NT2/D1 (cell line): ENCODE measurements at regions not wholly inside any gene's neighbourhood (a gene's known extent, or its start where the extent isn't known, plus 50 kb on each side); places are given as distances from the start of the nearest gene placed in this dataset.

ENCODE experiments used
- SUZ12 ChIP-seq: IDR thresholded peaks from 2 replicates; pipeline ENCODE4 v1.6.1; 2011; ENCODE audit not compliant: insufficient read length, insufficient read depth; ENCODE audit errors: extremely low read depth
- YY1 ChIP-seq: IDR thresholded peaks from 2 replicates; pipeline ENCODE4 v1.6.1; 2011; ENCODE audit not compliant: insufficient read length, insufficient read depth

GRCh38 chr21:38900499-38900898, 94.8 kb downstream of the ETS2 start:
- TF ChIP-seq YY1 (no peak), SUZ12 (no peak)
